ENCODE measurements at regions not wholly inside any gene's neighbourhood (a gene's known extent, or its start where the extent isn't known, plus 50 kb on each side); places are given as distances from the start of the nearest gene placed in this dataset.
"Not testable (repeated sequence)": the region's sequence is repeated elsewhere in the genome, so short reads cannot be mapped to it uniquely, and the experiment has no call there.

GRCh38 chr20:60172346-60172984 is 214.2 kb downstream of the CDH26 start:
- DNase-seq, result no peak

DNA sequence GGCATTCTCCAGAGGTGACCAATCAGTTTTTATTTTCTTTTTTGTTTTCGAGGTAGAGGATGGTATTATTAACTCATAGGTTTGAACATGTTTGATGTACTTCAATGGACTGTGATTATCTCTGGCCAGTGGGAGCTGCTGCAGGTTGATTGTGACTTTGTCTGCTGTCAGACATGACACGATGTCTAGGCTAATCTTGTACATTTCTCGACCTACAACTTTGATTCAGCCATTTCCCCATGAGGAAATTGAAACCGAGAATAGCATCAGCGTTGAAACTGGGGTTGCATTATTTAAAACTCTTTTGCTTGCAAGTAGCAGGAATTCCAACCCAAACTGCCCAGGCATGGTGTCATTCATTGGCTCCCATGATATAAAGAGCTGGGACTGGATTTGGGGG is 218.9 kb downstream of the CDH26 start:
- DNase-seq, result no peak

DNA sequence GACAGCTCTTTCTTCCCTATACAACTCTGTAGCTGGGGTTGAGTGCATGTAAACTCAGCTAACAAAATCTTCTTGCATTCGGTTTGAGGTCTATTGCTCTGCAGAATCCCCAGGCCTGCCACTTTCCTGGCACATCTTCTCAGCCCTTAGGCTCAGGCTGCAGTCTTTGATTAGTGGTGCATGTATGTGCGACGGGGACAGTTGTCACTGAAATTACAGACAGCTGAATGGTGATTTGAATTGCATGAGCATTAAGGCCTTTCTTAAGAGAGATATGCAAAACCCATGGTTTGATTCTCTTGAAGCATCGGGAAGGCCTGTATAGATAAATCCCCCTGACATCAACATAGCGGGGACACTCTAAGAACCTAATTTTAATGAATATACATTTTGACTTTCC is 222.8 kb downstream of the CDH26 start:
- no peak for DNase-seq

DNA sequence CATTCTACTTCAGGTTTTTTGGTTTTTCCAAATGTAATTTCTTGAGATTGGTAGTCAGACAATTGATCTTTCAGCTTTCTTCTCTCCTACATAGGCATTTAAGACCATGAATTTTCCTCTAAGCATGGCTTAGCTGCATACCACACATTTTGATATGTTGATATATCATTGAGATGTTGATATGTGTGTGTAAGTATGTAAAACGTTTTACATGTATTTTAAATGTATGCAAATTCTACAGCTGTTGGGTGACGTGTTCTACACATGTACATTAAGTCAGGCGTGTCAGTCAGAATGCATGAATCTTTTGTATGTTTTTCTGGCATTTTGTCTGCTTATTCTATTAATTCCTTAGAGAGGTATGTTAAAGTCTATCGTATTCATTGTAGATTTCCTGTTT is 228.2 kb downstream of the CDH26 start:
- DNase-seq, result no peak

- DNase-seq, result no peak
Measured at GRCh38 chr20:60187683-60188082, 229.5 kb downstream of the CDH26 start.

DNA sequence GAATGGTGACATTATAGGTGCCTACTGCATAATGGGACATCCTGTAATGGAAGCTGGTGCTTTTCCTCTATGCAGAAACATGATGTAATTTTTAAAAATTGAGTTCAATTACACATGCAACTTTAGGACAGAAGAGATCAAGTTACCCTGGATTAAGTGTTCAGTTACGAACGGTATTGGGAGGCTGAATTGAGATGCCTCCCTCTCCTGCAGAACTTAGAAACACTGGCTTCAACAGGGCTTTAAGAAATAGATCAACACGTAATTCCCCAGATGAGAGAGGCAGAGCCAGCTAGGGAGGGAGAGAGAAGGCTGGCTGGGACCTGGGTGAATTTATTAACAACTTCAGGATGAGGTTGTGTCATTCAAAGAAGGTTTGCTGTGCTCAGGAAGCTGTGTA is 232.8 kb downstream of the CDH26 start:
- DNase-seq, result no peak

- DNase-seq, result no peak
Measured at GRCh38 chr20:60192326-60192725, 234.1 kb downstream of the CDH26 start.

GRCh38 chr20:60199132-60199531 is 240.9 kb downstream of the CDH26 start:
- not testable (repeated sequence) for DNase-seq

GRCh38 chr20:60199866-60200265 is 241.6 kb downstream of the CDH26 start:
- DNase-seq, result no peak

DNA sequence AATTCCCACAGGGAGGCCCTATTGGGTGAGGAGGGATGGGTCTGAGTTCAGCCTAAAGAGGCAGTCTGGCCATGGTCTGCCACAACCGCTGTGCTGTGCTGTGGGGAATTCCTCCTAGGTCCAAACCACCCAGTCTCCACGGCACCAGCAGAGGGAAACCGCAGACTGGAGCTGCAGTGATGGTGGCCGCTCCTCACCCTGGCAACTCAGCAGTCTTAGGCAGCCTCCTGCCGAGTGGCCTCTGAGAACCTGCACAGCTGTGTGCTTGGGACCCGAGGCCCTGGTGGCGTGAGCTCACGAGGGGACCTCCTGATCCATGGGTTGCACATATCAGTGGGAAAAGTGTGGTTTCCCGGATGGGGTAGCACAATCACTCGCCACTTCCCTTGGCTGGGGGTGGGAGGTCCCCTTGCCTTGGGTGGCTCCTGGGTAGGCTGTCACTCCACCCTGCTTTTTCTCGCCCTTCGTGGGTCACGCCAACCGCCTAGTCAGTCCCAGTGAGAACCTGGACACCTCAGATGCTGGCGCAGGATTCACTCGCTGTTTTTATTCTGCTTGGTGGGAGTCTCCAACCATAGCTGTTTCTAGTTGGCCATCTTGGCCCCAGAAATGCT is 242.2 kb downstream of the CDH26 start:
- DNase-seq, result no peak

GRCh38 chr20:60201198-60201835 is 243.1 kb downstream of the CDH26 start:
- DNase-seq, result no peak

GRCh38 chr20:60202046-60202445 is 243.8 kb downstream of the CDH26 start:
- no peak for DNase-seq

GRCh38 chr20:60203451-60203850 is 245.2 kb downstream of the CDH26 start:
- no peak for DNase-seq

GRCh38 chr20:60204601-60205000 is 246.4 kb downstream of the CDH26 start:
- no peak for DNase-seq

DNA sequence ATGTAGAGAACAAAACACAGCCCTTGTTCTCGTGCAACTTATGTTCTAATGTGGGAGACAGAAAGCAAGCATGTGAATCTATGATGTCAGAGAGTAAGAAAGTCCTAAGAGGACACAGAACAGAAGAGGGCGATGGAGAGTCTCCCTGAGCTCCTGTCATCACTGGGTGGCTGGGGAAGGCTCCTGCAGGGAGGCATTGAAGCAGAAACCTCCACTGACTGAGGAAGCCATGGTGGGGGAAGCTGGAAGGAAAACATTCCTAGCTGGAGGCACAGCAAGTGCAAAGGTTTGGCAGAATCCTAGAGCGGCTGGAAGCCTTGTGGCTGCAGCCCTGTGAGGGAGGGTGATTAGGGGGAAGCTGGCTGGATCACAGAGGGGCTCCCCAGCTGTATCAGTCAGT is 248.0 kb downstream of the CDH26 start:
- peak; percentile 14 for DNase-seq

GRCh38 chr20:60209048-60209447 is 250.8 kb downstream of the CDH26 start:
- no peak for DNase-seq

GRCh38 chr20:60210779-60211617 is 252.8 kb downstream of the CDH26 start:
- peak; percentile 66 for DNase-seq

DNA sequence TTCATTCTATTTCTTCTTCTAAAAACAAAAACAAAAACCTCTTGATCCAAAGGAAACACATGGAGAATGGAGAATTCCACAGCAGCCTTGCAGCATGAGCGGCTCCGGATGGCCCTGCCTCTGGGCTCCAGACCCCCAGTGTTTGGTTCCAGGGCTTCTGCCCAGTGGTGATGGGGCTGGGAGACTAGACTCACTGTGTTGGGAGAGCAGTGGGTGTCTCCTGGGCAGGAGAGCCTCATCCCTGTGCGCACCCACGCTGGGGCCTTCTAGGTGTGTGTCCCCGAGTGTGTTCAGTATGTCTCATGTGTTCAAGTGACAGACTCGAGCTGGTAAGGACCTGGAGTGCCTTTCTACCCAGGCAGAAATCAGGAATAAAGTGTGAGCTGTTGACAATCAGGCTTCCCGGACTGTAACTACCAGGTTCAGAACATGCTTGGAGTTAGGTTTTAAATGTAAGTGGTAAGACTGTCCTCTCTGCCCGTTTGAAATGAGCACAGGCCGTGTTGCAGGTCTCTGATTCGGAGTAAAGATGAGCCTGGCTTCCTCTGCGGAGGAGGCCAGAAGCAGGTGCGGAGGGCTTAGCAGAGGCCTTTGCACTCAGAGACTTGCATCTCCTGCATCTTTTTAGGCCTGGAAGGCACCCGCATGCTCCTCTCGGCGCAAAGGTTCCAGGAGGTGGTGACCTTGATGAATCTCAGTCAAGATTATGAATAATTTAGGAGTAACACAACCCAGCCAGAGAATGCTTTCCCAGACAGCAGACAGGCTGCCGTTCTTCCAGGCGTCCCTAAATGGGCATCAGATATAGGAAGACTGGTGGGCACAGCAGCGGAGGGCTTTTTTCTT is 253.6 kb downstream of the CDH26 start:
- no peak for DNase-seq

DNA sequence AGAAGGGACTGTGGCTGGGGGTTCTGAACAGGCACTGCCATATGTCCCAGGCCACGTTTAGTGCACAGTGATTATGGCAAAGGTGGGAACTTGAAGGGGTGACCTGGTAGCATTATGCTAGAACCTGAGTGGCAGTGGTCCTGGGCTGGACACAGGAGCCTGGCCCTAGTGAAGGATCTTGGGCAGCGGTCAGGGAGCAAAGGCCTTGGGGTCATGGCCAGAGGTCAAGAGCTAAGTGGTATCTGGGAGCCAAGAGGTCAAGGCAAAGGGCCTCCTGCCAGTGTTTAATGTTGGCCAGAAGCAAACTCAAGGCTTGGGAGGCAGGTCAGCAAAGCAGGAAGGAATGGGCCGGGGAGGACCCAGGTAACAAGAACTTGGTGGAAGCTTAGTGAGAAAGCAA is 254.5 kb downstream of the CDH26 start:
- DNase-seq, result no peak

DNA sequence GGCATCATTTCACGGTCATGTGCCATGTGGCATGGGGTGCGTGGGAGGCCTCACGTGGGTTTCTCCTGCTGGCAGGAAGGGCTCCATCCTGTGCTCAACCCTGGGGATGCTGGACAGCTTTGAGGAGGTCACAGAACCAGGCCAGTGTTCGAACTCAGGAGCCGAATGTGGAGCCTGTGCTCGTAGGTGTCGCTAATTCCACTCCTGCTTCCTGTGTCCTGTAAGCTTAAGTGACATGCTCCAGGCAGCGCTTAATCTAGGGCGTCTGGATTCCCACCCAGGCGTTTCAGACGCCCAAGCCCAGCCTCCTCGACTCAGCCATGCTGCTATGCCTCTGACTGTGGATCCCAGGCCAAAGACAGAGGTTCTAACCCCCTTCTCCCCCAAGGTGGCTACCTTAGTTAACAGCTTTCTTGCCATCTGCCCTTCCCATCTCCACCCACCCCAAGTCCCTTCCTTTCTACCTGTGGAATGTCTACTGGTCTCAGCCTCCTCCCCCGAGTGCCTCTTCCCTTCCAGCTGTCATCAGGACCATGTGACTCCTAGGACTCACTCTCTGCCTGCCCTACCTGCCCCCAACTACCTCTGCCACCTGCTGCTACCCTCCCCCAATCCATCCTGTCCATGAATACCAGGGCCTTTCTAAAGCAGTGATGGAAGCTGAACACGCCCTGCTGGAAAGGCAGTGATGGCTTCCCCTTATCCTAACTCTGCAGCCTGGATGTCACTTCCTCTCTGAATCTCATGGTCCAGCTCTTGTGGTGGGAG is 255.1 kb downstream of the CDH26 start:
- no peak for DNase-seq

GRCh38 chr20:60214901-60215815 is 256.9 kb downstream of the CDH26 start:
- DNase-seq, result no peak

Measured in activated CD4-positive, alpha-beta T cell treated with anti-CD3 and anti-CD28 coated beads, Interleukin-2, amount 50 U/mL, for 16 hours (primary cell).